ENCODE measurements at regions not wholly inside any gene's neighbourhood (a gene's known extent, or its start where the extent isn't known, plus 50 kb on each side); places are given as distances from the start of the nearest gene placed in this dataset.

- no peak for TF ChIP-seq ZBTB33 (IDR thresholded peaks at IDR 0.05)
Observed at GRCh38 chr2:203654826-203655225, 51.6 kb upstream of the CD28 start (continued).

GRCh38 chr2:203656522-203657287, 49.7 kb upstream of the CD28 start:
- no peaks in the 10 kb centered on the region for H3K36me3 ChIP-seq (ENCODE audit: control insufficient read depth in 4 of 4, insufficient read depth in 3 of 4, low read depth in 1 of 4, low read length in 3 of 4)
- H3K27me3 ChIP-seq (ENCODE audit: control insufficient read depth in 4 of 4, insufficient read depth in 4 of 4, low read length in 3 of 4): no peaks in the 10 kb centered on the region
- TF ChIP-seq NR2F2 (IDR thresholded peaks at IDR 0.05) (peak; percentile 75), FOXA2 (IDR thresholded peaks at IDR 0.05) (peak; percentile 77), ZBTB33 (IDR thresholded peaks at IDR 0.05) (peak; percentile 95), RAD21 (IDR thresholded peaks at IDR 0.05) (peak; percentile 63 to 73), FOXA1 (IDR thresholded peaks at IDR 0.05) (peak; percentile 84), JUND (IDR thresholded peaks at IDR 0.05) (peak; percentile 88 to 95), TAF1 (conservative IDR thresholded peaks at IDR 0.05) (no peak), HNF4A (conservative IDR thresholded peaks at IDR 0.05) (peak; percentile 92 to 95), MAX (IDR thresholded peaks at IDR 0.05) (peak; percentile 97), GABPA (IDR thresholded peaks at IDR 0.05 in 1 of 2, conservative IDR thresholded peaks at IDR 0.05 in 1 of 2) (peak in 1 of 2 donors; percentile 57), YY1 (IDR thresholded peaks at IDR 0.05) (peak; percentile 88), SP1 (IDR thresholded peaks at IDR 0.05) (peak; percentile 96), CTCF (IDR thresholded peaks at IDR 0.05; ENCODE audit: low read depth, low read length, missing input control) (no peak), ATF3 (IDR thresholded peaks at IDR 0.05) (peak; percentile 99), EGR1 (IDR thresholded peaks at IDR 0.05; ENCODE audit: low read depth in 2 of 2) (peak; percentile 45 to 83), RXRA (IDR thresholded peaks at IDR 0.05) (peak; percentile 93 to 97), REST (IDR thresholded peaks at IDR 0.05) (peak; percentile 64), HNF4G (IDR thresholded peaks at IDR 0.05) (peak; percentile 74)
- peaks cover 2 to 23% (median 14%) of the 10 kb centered on the region in 4 donors for H3K4me1 ChIP-seq (ENCODE audit: control insufficient read depth in 4 of 4, insufficient read depth in 4 of 4, low read length in 3 of 4)
- 47% methylated on average over 10 of the region's 10 CpGs for WGBS
- peak; percentile 55 for DNase-seq (ENCODE audit: low spot score)
- no peak overlapping the region for H3K9ac ChIP-seq (ENCODE audit: low read depth in 1 of 2, low read length in 2 of 2)
- no peak overlapping the region for H3K4me3 ChIP-seq (ENCODE audit: low read depth in 1 of 3, low read length in 3 of 3)
- peak overlapping the region; percentile 62 to 65 for H3K27ac ChIP-seq (ENCODE audit: low read depth in 1 of 2, low read length in 2 of 2)
- H3K9me3 ChIP-seq (ENCODE audit: control insufficient read depth in 4 of 4, low read length in 3 of 4): no peaks in the 10 kb centered on the region
